SK-N-SH (cell line): ENCODE measurements at regions not wholly inside any gene's neighbourhood (a gene's known extent, or its start where the extent isn't known, plus 50 kb on each side); places are given as distances from the start of the nearest gene placed in this dataset.

Experiments used
- CTCF ChIA-PET: fragments of 300-600, 350-600 bp; formaldehyde crosslinking; extraction: SDS; loops from one replicate; lab custom pipeline; 2021; lab: Yijun Ruan, JAX
- POLR2A ChIA-PET: fragments of 350-600 bp; sonication (Branson Sonifier 250); formaldehyde crosslinking; extraction: SDS; loops from one replicate; lab custom pipeline; 2020; ENCODE audit warnings: antibody characterized with exemption, inconsistent platforms; lab: Yijun Ruan, JAX
- DNase-seq: peaks from one replicate; pipeline ENCODE4 v3.0.0; 2012
- H2AFZ ChIP-seq: fragments of 200-600 bp; sonication (generic); 2 replicates; pipeline ENCODE4 v1.8.1; 2016; ENCODE audit warnings: antibody characterized with exemption, mild to moderate bottlenecking, low read depth
- H3F3A ChIP-seq: fragments of 200-600 bp; sonication (generic); replicated peaks from 2 replicates; pipeline ENCODE3; 2016; ENCODE audit warnings: antibody characterized with exemption, mild to moderate bottlenecking; ENCODE audit not compliant: insufficient read depth
- H3K27ac ChIP-seq, 2 experiments: fragments of 200-500 bp in 1 of 2; fragments of 200-600 bp in 1 of 2; sonication (Bioruptor generic) in 1 of 2; sonication (generic), shearing (Covaris generic) in 1 of 2; 2 replicates each; pipeline versions ENCODE4 v1.5.1 to v1.6.1; 2014 to 2016; ENCODE audit warnings: low read depth in 2 of 2, inconsistent platforms in 1 of 2, low read length in 1 of 2, mild to moderate bottlenecking in 1 of 2, mixed read lengths in 1 of 2
- H3K27me3 ChIP-seq: fragments of 200-600 bp; sonication (generic), shearing (Covaris generic); 2 replicates; pipeline ENCODE4 v1.6.1; 2016; ENCODE audit warnings: mixed run types; ENCODE audit not compliant: insufficient read depth
- H3K36me3 ChIP-seq, 2 experiments: fragments of 200-500 bp in 1 of 2; fragments of 200-600 bp in 1 of 2; sonication (Bioruptor generic) in 1 of 2; sonication (generic) in 1 of 2; replicated peaks in 1 of 2; 2 replicates each; pipeline versions ENCODE3 to v1.5.1; 2014 to 2016; ENCODE audit warnings: low read length in 1 of 2, mild to moderate bottlenecking in 1 of 2; ENCODE audit not compliant: insufficient read depth in 2 of 2, control insufficient read depth in 1 of 2
- H3K4me1 ChIP-seq, 2 experiments: fragments of 200-500 bp in 1 of 2; fragments of 200-600 bp in 1 of 2; sonication (Bioruptor generic) in 1 of 2; sonication (generic), shearing (Covaris generic) in 1 of 2; 2 replicates each; pipeline versions ENCODE4 v1.5.1 to v1.6.1; 2014 to 2016; ENCODE audit warnings: low read depth in 1 of 2, low read length in 1 of 2, mixed run types in 1 of 2; ENCODE audit not compliant: insufficient read depth in 2 of 2, control insufficient read depth in 1 of 2
- H3K4me2 ChIP-seq: fragments of 200-600 bp; sonication (generic), shearing (Covaris generic); 2 replicates; pipeline ENCODE4 v1.6.1; 2017; ENCODE audit warnings: mixed run types
- H3K4me3 ChIP-seq, 2 experiments: fragments of 200-500 bp in 1 of 2; fragments of 200-600 bp in 1 of 2; sonication (Bioruptor generic) in 1 of 2; sonication (generic), shearing (Covaris generic) in 1 of 2; 2 replicates each; pipeline versions ENCODE4 v1.5.1 to v1.8.1; 2014 to 2016; ENCODE audit warnings: low read depth in 2 of 2, inconsistent platforms in 1 of 2, low read length in 1 of 2, mild to moderate bottlenecking in 1 of 2, mixed read lengths in 1 of 2, moderate library complexity in 1 of 2
- H3K79me2 ChIP-seq: fragments of 200-600 bp; sonication (generic); 2 replicates; pipeline ENCODE4 v1.8.1; 2017; ENCODE audit warnings: mild to moderate bottlenecking; ENCODE audit not compliant: insufficient read depth
- H3K9ac ChIP-seq: fragments of 200-600 bp; sonication (generic); 2 replicates; pipeline ENCODE4 v1.6.1; 2017; ENCODE audit warnings: mixed run types
- H3K9me2 ChIP-seq: fragments of 200-600 bp; sonication (generic); 2 replicates; pipeline ENCODE4 v1.6.1; 2017; ENCODE audit warnings: mixed run types
- H3K9me3 ChIP-seq: fragments of 200-600 bp; sonication (generic); 2 replicates; pipeline ENCODE4 v1.6.1; 2017; ENCODE audit warnings: mixed run types, mild to moderate bottlenecking, moderate library complexity
- H4K20me1 ChIP-seq: fragments of 200-600 bp; sonication (generic); 2 replicates; pipeline ENCODE4 v1.6.1; 2017; ENCODE audit warnings: mild to moderate bottlenecking, mixed run types; ENCODE audit not compliant: insufficient read depth
- EP300 ChIP-seq, 2 experiments: IDR thresholded peaks; 2 replicates each; pipeline versions ENCODE4 v1.4.0 to v1.6.1; 2012; ENCODE audit warnings: borderline replicate concordance in 1 of 2, low read depth in 1 of 2, low read length in 1 of 2
- EZH2phosphoT487 ChIP-seq: fragments of 200-600 bp; sonication (generic); IDR thresholded peaks from 2 replicates; pipeline ENCODE4 v1.6.1; 2017; ENCODE audit warnings: low read depth, mixed run types, mild to moderate bottlenecking, antibody characterized with exemption, moderate library complexity, borderline replicate concordance
- GABPA ChIP-seq: IDR thresholded peaks from 2 replicates; pipeline ENCODE4 v1.4.0; 2012; ENCODE audit warnings: low read depth, mild to moderate bottlenecking
- JUND ChIP-seq: IDR thresholded peaks from 2 replicates; pipeline ENCODE4 v1.4.0; 2012
- MEF2A ChIP-seq: IDR thresholded peaks from 2 replicates; pipeline ENCODE4 v1.4.0; 2012; ENCODE audit warnings: low read depth, borderline replicate concordance
- POLR2AphosphoS5 ChIP-seq: IDR thresholded peaks from 2 replicates; pipeline ENCODE4 v1.6.1; 2012; ENCODE audit warnings: low read depth, low read length
- RAD21 ChIP-seq: IDR thresholded peaks from 2 replicates; pipeline ENCODE4 v1.6.1; 2012; ENCODE audit warnings: mild to moderate bottlenecking, low read length
- RCOR1 ChIP-seq: fragments of 150-350 bp; IDR thresholded peaks from 2 replicates; pipeline ENCODE4 v1.6.1; 2017; ENCODE audit warnings: antibody characterized with exemption, low read length
- SMC3 ChIP-seq: IDR thresholded peaks from 2 replicates; pipeline ENCODE4 v1.6.1; 2012; ENCODE audit warnings: low read depth, low read length, improper control_type of control experiment
- TAF1 ChIP-seq: IDR thresholded peaks from 2 replicates; pipeline ENCODE4 v1.6.1; 2012; ENCODE audit warnings: low read depth, mild to moderate bottlenecking, low read length, moderate library complexity, borderline replicate concordance
- TCF12 ChIP-seq: IDR thresholded peaks from 2 replicates; pipeline ENCODE4 v1.4.0; 2012
- TEAD4 ChIP-seq: IDR thresholded peaks from 2 replicates; pipeline ENCODE4 v1.4.0; 2012; ENCODE audit warnings: mild to moderate bottlenecking, borderline replicate concordance; ENCODE audit not compliant: insufficient read depth
- WGBS: methylation state at CpG from one replicate; pipeline ENCODE4 v1.1.6; 2017; ENCODE audit warnings: low lambda C conversion rate; 5-methylcytosine and 5-hydroxymethylcytosine counted together
- TF ChIP-seq, protein P1 (sequence below): IDR thresholded peaks from 2 replicates; pipeline ENCODE4 v1.4.0; 2012; ENCODE audit warnings: low read depth
- TF ChIP-seq, protein P2 (sequence below): fragments of 200-600 bp; sonication (generic); IDR thresholded peaks from 2 replicates; pipeline ENCODE4 v1.6.1; 2017; ENCODE audit warnings: antibody characterized with exemption, mild to moderate bottlenecking, moderate library complexity
- TF ChIP-seq, protein P3 (sequence below): fragments of 150-350 bp; IDR thresholded peaks from 2 replicates; pipeline ENCODE4 v1.6.1; 2016; ENCODE audit warnings: mild to moderate bottlenecking, low read depth, low read length
- TF ChIP-seq, protein P4 (sequence below): IDR thresholded peaks from 2 replicates; pipeline ENCODE4 v1.4.0; 2012; ENCODE audit warnings: low read depth, borderline replicate concordance

DNA sequence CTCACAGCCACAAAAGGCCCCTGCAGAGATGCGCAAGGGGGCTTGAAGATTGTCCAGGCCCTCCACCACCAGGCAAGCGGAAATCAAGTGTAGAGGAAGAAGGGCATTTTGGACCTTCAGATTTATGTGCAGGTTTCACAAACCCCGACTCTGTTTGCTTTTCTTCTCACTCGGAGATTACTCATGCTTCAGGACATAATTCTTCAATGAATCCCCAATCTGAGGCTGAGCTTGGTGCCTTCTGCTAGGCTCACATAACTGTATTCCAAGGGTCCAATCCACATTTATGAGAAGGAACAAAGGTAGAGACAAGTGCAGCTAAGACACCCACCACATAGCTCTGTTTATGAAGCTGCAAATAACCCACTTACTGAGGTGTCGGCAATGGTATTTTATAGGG lies 50.6 kb upstream of the NMNAT3 start:
- TF ChIP-seq SMC3 (no peak), RCOR1 (no peak), EP300 (IDR thresholded peaks at IDR 0.05; ENCODE audit: borderline replicate concordance in 1 of 2, low read depth in 1 of 2, low read length in 1 of 2) (no peak), JUND (no peak), GABPA (no peak), EZH2phosphoT487 (no peak), RAD21 (no peak), POLR2AphosphoS5 (no peak), MEF2A (no peak), TAF1 (no peak), TCF12 (no peak), TEAD4 (no peak)
- TF ChIP-seq, protein P1, sequence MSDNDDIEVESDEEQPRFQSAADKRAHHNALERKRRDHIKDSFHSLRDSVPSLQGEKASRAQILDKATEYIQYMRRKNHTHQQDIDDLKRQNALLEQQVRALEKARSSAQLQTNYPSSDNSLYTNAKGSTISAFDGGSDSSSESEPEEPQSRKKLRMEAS, result no peak
- TF ChIP-seq, protein P2, sequence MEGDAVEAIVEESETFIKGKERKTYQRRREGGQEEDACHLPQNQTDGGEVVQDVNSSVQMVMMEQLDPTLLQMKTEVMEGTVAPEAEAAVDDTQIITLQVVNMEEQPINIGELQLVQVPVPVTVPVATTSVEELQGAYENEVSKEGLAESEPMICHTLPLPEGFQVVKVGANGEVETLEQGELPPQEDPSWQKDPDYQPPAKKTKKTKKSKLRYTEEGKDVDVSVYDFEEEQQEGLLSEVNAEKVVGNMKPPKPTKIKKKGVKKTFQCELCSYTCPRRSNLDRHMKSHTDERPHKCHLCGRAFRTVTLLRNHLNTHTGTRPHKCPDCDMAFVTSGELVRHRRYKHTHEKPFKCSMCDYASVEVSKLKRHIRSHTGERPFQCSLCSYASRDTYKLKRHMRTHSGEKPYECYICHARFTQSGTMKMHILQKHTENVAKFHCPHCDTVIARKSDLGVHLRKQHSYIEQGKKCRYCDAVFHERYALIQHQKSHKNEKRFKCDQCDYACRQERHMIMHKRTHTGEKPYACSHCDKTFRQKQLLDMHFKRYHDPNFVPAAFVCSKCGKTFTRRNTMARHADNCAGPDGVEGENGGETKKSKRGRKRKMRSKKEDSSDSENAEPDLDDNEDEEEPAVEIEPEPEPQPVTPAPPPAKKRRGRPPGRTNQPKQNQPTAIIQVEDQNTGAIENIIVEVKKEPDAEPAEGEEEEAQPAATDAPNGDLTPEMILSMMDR, result no peak
- TF ChIP-seq, protein P3, sequence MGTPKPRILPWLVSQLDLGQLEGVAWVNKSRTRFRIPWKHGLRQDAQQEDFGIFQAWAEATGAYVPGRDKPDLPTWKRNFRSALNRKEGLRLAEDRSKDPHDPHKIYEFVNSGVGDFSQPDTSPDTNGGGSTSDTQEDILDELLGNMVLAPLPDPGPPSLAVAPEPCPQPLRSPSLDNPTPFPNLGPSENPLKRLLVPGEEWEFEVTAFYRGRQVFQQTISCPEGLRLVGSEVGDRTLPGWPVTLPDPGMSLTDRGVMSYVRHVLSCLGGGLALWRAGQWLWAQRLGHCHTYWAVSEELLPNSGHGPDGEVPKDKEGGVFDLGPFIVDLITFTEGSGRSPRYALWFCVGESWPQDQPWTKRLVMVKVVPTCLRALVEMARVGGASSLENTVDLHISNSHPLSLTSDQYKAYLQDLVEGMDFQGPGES, result no peak
- TF ChIP-seq, protein P4, sequence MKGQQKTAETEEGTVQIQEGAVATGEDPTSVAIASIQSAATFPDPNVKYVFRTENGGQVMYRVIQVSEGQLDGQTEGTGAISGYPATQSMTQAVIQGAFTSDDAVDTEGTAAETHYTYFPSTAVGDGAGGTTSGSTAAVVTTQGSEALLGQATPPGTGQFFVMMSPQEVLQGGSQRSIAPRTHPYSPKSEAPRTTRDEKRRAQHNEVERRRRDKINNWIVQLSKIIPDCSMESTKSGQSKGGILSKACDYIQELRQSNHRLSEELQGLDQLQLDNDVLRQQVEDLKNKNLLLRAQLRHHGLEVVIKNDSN, result no peak
- Histone ChIP-seq H3F3A (no peaks in the 10 kb centered on the region), H3K27me3 (no peaks in the 10 kb centered on the region), H3K4me3 (no peak overlapping the region), H3K9me2 (no peaks in the 10 kb centered on the region), H3K4me1 (no peaks in the 10 kb centered on the region), H2AFZ (no peak overlapping the region), H3K4me2 (no peak overlapping the region), H4K20me1 (no peaks in the 10 kb centered on the region), H3K79me2 (no peaks in the 10 kb centered on the region), H3K27ac (no peak overlapping the region), H3K36me3 (no peaks in the 10 kb centered on the region), H3K9me3 (no peaks in the 10 kb centered on the region), H3K9ac (no peak overlapping the region)
- ChIA-PET CTCF (no interaction called here), POLR2A (no interaction called here)
- DNase-seq, result no peak
- WGBS, result 45% methylated on average over 5 of the region's 5 CpGs
